ENCODE measurements at regions not wholly inside any gene's neighbourhood (a gene's known extent, or its start where the extent isn't known, plus 50 kb on each side); places are given as distances from the start of the nearest gene placed in this dataset.

GRCh38 chr6:119594907-119595306 is 245.3 kb upstream of the MAN1A1 start:
- TF ChIP-seq CTCF (IDR thresholded peaks at IDR 0.05; ENCODE audit: poor library complexity, severe bottlenecking) (no peak), EZH2 (IDR thresholded peaks at IDR 0.05; ENCODE audit: borderline replicate concordance, insufficient read depth, low read length, poor library complexity, severe bottlenecking) (no peak), TAF1 (IDR thresholded peaks at IDR 0.05; ENCODE audit: low read depth) (no peak), EP300 (conservative IDR thresholded peaks at IDR 0.05; ENCODE audit: poor library complexity, severe bottlenecking) (no peak), RAD21 (conservative IDR thresholded peaks at IDR 0.05) (no peak), REST (IDR thresholded peaks at IDR 0.05; ENCODE audit: borderline replicate concordance) (no peak), SMC3 (conservative IDR thresholded peaks at IDR 0.05; ENCODE audit: poor library complexity) (no peak), POLR2AphosphoS5 (IDR thresholded peaks at IDR 0.05) (no peak)
- no peaks in the 10 kb centered on the region for H4K20me1 ChIP-seq (ENCODE audit: insufficient read depth)
- no peak overlapping the region for H3K27ac ChIP-seq (ENCODE audit: low read length)
- no peak overlapping the region for H3K4me3 ChIP-seq (ENCODE audit: low read length)
- H3K9me2 ChIP-seq (ENCODE audit: insufficient read depth, low read length), result no peaks in the 10 kb centered on the region
- no peaks in the 10 kb centered on the region for H3K9me3 ChIP-seq (ENCODE audit: low read length)
- H2AFZ ChIP-seq (ENCODE audit: low read depth, low read length), result no peak overlapping the region
- no peak overlapping the region for H3K9ac ChIP-seq (ENCODE audit: low read length)
- no peaks in the 10 kb centered on the region for H3K79me2 ChIP-seq (replicated peaks; ENCODE audit: insufficient read depth, low read length)
- no peaks in the 10 kb centered on the region for H3K27me3 ChIP-seq (ENCODE audit: insufficient read depth, low read depth, low read length)
- no peaks in the 10 kb centered on the region for H3F3A ChIP-seq (ENCODE audit: insufficient read depth, low read length, poor library complexity, severe bottlenecking)
- H3K4me2 ChIP-seq (ENCODE audit: low read length), result no peak overlapping the region
- H3K36me3 ChIP-seq (ENCODE audit: insufficient read depth, low read length), result no peaks in the 10 kb centered on the region

DNA sequence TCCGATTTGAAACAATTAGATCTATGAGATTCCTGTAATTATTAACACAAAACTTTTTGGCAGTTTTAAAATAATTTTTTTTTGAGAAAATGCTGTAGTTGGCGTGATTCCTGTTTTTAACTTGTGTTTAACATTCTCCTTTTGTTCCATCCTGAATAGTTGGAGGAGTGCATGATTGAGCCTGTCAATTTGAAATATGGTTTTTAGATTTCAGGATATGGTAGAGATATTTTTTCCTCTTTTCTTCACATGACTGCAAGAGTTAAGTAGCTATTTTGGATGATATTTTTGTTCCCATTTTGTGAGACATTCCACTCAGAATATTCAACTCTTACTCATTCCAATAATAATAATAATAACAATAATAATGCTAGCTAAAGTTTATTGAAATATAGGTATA is 241.7 kb upstream of the MAN1A1 start:
- H3F3A ChIP-seq (ENCODE audit: insufficient read depth, low read length, poor library complexity, severe bottlenecking), result peaks cover 4% of the 10 kb centered on the region
- no peak overlapping the region for H2AFZ ChIP-seq (ENCODE audit: low read depth, low read length)
- H3K9me2 ChIP-seq (ENCODE audit: insufficient read depth, low read length), result no peaks in the 10 kb centered on the region
- H3K4me2 ChIP-seq (ENCODE audit: low read length), result no peak overlapping the region
- H3K9ac ChIP-seq (ENCODE audit: low read length), result no peak overlapping the region
- no peaks in the 10 kb centered on the region for H3K27me3 ChIP-seq (ENCODE audit: insufficient read depth, low read depth, low read length)
- H3K79me2 ChIP-seq (replicated peaks; ENCODE audit: insufficient read depth, low read length), result no peaks in the 10 kb centered on the region
- no peak overlapping the region for H3K4me3 ChIP-seq (ENCODE audit: low read length)
- H3K27ac ChIP-seq (ENCODE audit: low read length), result no peak overlapping the region
- no peak for TF ChIP-seq SMC3 (conservative IDR thresholded peaks at IDR 0.05; ENCODE audit: poor library complexity)
- no peak for TF ChIP-seq TAF1 (IDR thresholded peaks at IDR 0.05; ENCODE audit: low read depth)
- TF ChIP-seq RAD21 (conservative IDR thresholded peaks at IDR 0.05), result no peak
- TF ChIP-seq EP300 (conservative IDR thresholded peaks at IDR 0.05; ENCODE audit: poor library complexity, severe bottlenecking), result no peak
- TF ChIP-seq EZH2 (IDR thresholded peaks at IDR 0.05; ENCODE audit: borderline replicate concordance, insufficient read depth, low read length, poor library complexity, severe bottlenecking), result no peak
- no peak for TF ChIP-seq POLR2AphosphoS5 (IDR thresholded peaks at IDR 0.05)
- TF ChIP-seq REST (IDR thresholded peaks at IDR 0.05; ENCODE audit: borderline replicate concordance), result no peak
- no peak for TF ChIP-seq MXI1 (conservative IDR thresholded peaks at IDR 0.05; ENCODE audit: poor library complexity, severe bottlenecking)
- TF ChIP-seq CTCF (IDR thresholded peaks at IDR 0.05; ENCODE audit: poor library complexity, severe bottlenecking), result no peak
- H3K9me3 ChIP-seq (ENCODE audit: low read length), result no peaks in the 10 kb centered on the region
- no peaks in the 10 kb centered on the region for H3K36me3 ChIP-seq (ENCODE audit: insufficient read depth, low read length)
- H4K20me1 ChIP-seq (ENCODE audit: insufficient read depth), result no peaks in the 10 kb centered on the region

All from neural cell (in vitro differentiated cells).